ENCODE measurements at regions not wholly inside any gene's neighbourhood (a gene's known extent, or its start where the extent isn't known, plus 50 kb on each side); places are given as distances from the start of the nearest gene placed in this dataset.
"Not testable (repeated sequence)": the region's sequence is repeated elsewhere in the genome, so short reads cannot be mapped to it uniquely, and the experiment has no call there.

DNA sequence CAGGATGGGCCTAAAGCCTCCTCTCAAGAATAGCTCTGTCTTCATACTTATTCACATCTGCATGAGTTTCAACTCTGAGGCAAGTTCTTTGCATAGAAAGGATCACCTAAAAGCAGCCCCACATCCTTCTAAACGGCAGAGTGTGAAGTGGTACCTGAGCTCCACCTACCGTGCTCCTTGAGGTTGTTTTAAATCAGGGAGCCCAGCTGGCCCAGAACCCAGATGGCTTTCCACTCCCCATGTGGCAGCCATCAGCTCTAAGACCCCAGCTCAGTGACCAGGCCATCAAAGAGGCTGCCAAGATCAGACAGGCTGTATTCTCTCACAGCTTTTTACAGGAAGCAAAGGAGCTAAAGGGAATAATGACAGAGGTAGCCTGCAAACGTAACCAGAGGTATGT is 299.3 kb downstream of the RASEF start:
- no peak overlapping the region for H3K4me3 ChIP-seq (replicated peaks in 1 of 3; ENCODE audit: low read depth in 2 of 3, low read length in 3 of 3)
- Mint-ChIP-seq H3K36me3 (no peaks in the 10 kb centered on the region), H3K27ac (no peak overlapping the region), H3K4me3 (no peak overlapping the region), H3K27me3 (ENCODE audit: low read depth in 3 of 3) (peaks cover 0 to 1% (median 0%) of the 10 kb centered on the region in 3 donors), H3K4me1 (no peaks in the 10 kb centered on the region), H3K9me3 (peaks cover 0 to 6% (median 2%) of the 10 kb centered on the region in 7 donors)
- no peaks in the 10 kb centered on the region for H3K9me3 ChIP-seq (replicated peaks in 1 of 2; ENCODE audit: control insufficient read depth in 1 of 2, insufficient read depth in 1 of 2, low read length in 2 of 2)
- H3K9ac ChIP-seq (ENCODE audit: insufficient read depth, low read length, poor library complexity, severe bottlenecking) = no peak overlapping the region
- no peak overlapping the region for H2AFZ ChIP-seq (ENCODE audit: insufficient read depth, low read depth, low read length, poor library complexity, severe bottlenecking)
- H3K4me1 ChIP-seq (ENCODE audit: control insufficient read depth in 1 of 2, insufficient read depth in 2 of 2, low read length in 2 of 2) = no peaks in the 10 kb centered on the region
- intact Hi-C loops (cut with micrococcal nuclease) = no loop called here
- WGBS (ENCODE audit: insufficient coverage) = 8% methylated on average over 2 of the region's 3 CpGs
- TF ChIP-seq, protein P1, sequence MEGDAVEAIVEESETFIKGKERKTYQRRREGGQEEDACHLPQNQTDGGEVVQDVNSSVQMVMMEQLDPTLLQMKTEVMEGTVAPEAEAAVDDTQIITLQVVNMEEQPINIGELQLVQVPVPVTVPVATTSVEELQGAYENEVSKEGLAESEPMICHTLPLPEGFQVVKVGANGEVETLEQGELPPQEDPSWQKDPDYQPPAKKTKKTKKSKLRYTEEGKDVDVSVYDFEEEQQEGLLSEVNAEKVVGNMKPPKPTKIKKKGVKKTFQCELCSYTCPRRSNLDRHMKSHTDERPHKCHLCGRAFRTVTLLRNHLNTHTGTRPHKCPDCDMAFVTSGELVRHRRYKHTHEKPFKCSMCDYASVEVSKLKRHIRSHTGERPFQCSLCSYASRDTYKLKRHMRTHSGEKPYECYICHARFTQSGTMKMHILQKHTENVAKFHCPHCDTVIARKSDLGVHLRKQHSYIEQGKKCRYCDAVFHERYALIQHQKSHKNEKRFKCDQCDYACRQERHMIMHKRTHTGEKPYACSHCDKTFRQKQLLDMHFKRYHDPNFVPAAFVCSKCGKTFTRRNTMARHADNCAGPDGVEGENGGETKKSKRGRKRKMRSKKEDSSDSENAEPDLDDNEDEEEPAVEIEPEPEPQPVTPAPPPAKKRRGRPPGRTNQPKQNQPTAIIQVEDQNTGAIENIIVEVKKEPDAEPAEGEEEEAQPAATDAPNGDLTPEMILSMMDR (IDR thresholded peaks at IDR 0.05) = no peak
- H3K36me3 ChIP-seq (replicated peaks in 1 of 2; ENCODE audit: control insufficient read depth in 1 of 2, insufficient read depth in 2 of 2, low read length in 2 of 2) = no peaks in the 10 kb centered on the region
- H3K27ac ChIP-seq (ENCODE audit: low read depth in 1 of 2, low read length in 2 of 2) = no peak overlapping the region
- H3K4me2 ChIP-seq (replicated peaks; ENCODE audit: extremely low read depth, low read length, poor library complexity, severe bottlenecking) = no peak overlapping the region
- no peak for DNase-seq
- H4K20me1 ChIP-seq (ENCODE audit: insufficient read depth, low read length) = no peaks in the 10 kb centered on the region
- no peaks in the 10 kb centered on the region for H3K79me2 ChIP-seq (ENCODE audit: insufficient read depth, low read length)
- H3K27me3 ChIP-seq (ENCODE audit: control insufficient read depth in 2 of 2, insufficient read depth in 2 of 2, low read length in 2 of 2) = no peaks in the 10 kb centered on the region

DNA sequence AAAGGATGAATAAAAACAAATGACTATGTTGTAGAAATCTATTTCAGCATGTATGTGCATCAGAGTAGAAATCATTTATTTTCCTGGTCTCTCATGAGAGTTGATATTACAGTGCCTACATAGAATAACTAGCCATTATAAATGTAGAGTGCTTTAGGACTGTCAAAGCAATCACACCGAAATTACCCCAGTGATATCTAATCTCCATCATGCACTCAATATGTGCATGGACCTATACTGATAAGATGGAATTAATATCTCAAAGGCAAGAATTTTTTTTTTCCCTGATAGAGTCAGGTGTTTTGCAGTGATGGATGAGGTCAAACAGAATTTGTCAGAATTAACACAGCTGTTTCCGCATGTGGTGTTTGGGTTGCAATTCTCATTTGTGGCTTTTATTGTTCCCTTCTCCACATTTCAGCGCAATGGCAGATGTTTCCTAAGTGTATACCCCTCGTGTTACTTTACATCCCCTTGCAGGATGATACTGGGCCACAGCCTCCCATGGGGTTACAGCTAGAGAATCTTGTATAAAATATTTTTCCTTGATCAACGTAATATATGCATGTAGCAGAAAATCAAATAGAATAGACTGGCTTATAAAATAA is 298.8 kb downstream of the RASEF start:
- Mint-ChIP-seq H3K27me3 (ENCODE audit: low read depth in 3 of 3) (peaks cover 0 to 1% (median 0%) of the 10 kb centered on the region in 3 donors), H3K27ac (no peak overlapping the region), H3K36me3 (no peaks in the 10 kb centered on the region), H3K4me3 (no peak overlapping the region), H3K9me3 (peaks cover 0 to 6% (median 2%) of the 10 kb centered on the region in 7 donors), H3K4me1 (no peaks in the 10 kb centered on the region)
- TF ChIP-seq, protein P1 (IDR thresholded peaks at IDR 0.05) = no peak
- H3K4me3 ChIP-seq (replicated peaks in 1 of 3; ENCODE audit: low read depth in 2 of 3, low read length in 3 of 3) = no peak overlapping the region
- no peak overlapping the region for H3K27ac ChIP-seq (ENCODE audit: low read depth in 1 of 2, low read length in 2 of 2)
- WGBS (ENCODE audit: insufficient coverage) = no CpG with 5 or more reads among the region's 5 CpGs
- no peaks in the 10 kb centered on the region for H4K20me1 ChIP-seq (ENCODE audit: insufficient read depth, low read length)
- no peak overlapping the region for H2AFZ ChIP-seq (ENCODE audit: insufficient read depth, low read depth, low read length, poor library complexity, severe bottlenecking)
- DNase-seq = no peak
- intact Hi-C loops (cut with micrococcal nuclease) = no loop called here
- H3K79me2 ChIP-seq (ENCODE audit: insufficient read depth, low read length) = no peaks in the 10 kb centered on the region
- no peak overlapping the region for H3K9ac ChIP-seq (ENCODE audit: insufficient read depth, low read length, poor library complexity, severe bottlenecking)
- no peaks in the 10 kb centered on the region for H3K4me1 ChIP-seq (ENCODE audit: control insufficient read depth in 1 of 2, insufficient read depth in 2 of 2, low read length in 2 of 2)
- H3K4me2 ChIP-seq (replicated peaks; ENCODE audit: extremely low read depth, low read length, poor library complexity, severe bottlenecking) = no peak overlapping the region
- no peaks in the 10 kb centered on the region for H3K36me3 ChIP-seq (replicated peaks in 1 of 2; ENCODE audit: control insufficient read depth in 1 of 2, insufficient read depth in 2 of 2, low read length in 2 of 2)
- H3K9me3 ChIP-seq (replicated peaks in 1 of 2; ENCODE audit: control insufficient read depth in 1 of 2, insufficient read depth in 1 of 2, low read length in 2 of 2) = no peaks in the 10 kb centered on the region
- no peaks in the 10 kb centered on the region for H3K27me3 ChIP-seq (ENCODE audit: control insufficient read depth in 2 of 2, insufficient read depth in 2 of 2, low read length in 2 of 2)

DNA sequence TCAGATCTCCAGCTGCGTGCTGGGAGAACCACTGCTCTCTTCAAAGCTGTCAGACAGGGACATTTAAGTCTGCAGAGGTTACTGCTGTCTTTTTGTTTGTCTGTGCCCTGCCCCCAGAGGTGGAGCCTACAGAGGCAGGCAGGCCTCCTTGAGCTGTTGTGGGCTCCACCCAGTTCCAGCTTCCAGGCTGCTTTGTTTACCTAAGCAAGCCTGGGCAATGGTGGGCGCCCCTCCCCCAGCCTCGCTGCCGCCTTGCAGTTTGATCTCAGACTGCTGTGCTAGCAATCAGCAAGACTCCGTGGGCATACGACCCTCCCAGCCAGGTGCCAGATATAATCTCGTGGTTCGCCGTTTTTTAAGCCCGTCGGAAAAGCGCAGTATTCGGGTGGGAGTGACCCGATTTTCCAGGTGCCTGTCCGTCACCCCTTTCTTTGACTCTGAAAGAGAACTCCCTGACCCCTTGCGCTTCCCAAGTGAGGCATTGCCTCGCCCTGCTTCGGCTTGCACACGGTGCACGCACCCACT is 288.2 kb downstream of the RASEF start:
- H3K4me3 Mint-ChIP-seq; H3K4me1 ChIP-seq (ENCODE audit: control insufficient read depth in 1 of 2, insufficient read depth in 2 of 2, low read length in 2 of 2); DNase-seq; H3K4me1 Mint-ChIP-seq; H3K27me3 Mint-ChIP-seq (ENCODE audit: low read depth in 3 of 3); H3K9ac ChIP-seq (ENCODE audit: insufficient read depth, low read length, poor library complexity, severe bottlenecking); H3K9me3 ChIP-seq (replicated peaks in 1 of 2; ENCODE audit: control insufficient read depth in 1 of 2, insufficient read depth in 1 of 2, low read length in 2 of 2); H3K4me2 ChIP-seq (replicated peaks; ENCODE audit: extremely low read depth, low read length, poor library complexity, severe bottlenecking); H4K20me1 ChIP-seq (ENCODE audit: insufficient read depth, low read length); H3K4me3 ChIP-seq (replicated peaks in 1 of 3; ENCODE audit: low read depth in 2 of 3, low read length in 3 of 3); intact Hi-C loops (cut with micrococcal nuclease); H3K36me3 Mint-ChIP-seq; H3K27ac ChIP-seq (ENCODE audit: low read depth in 1 of 2, low read length in 2 of 2); H3K79me2 ChIP-seq (ENCODE audit: insufficient read depth, low read length); H3K27me3 ChIP-seq (ENCODE audit: control insufficient read depth in 2 of 2, insufficient read depth in 2 of 2, low read length in 2 of 2); H3K36me3 ChIP-seq (replicated peaks in 1 of 2; ENCODE audit: control insufficient read depth in 1 of 2, insufficient read depth in 2 of 2, low read length in 2 of 2); H2AFZ ChIP-seq (ENCODE audit: insufficient read depth, low read depth, low read length, poor library complexity, severe bottlenecking); H3K27ac Mint-ChIP-seq: not testable (repeated sequence)
- H3K9me3 Mint-ChIP-seq = peaks cover 2 to 15% (median 6%) of the 10 kb centered on the region in 7 donors
- WGBS (ENCODE audit: insufficient coverage) = 99% methylated on average over 19 of the region's 20 CpGs

Measured in CD14-positive monocyte (primary cell).